ENCODE measurements at regions not wholly inside any gene's neighbourhood (a gene's known extent, or its start where the extent isn't known, plus 50 kb on each side); places are given as distances from the start of the nearest gene placed in this dataset.

DNA sequence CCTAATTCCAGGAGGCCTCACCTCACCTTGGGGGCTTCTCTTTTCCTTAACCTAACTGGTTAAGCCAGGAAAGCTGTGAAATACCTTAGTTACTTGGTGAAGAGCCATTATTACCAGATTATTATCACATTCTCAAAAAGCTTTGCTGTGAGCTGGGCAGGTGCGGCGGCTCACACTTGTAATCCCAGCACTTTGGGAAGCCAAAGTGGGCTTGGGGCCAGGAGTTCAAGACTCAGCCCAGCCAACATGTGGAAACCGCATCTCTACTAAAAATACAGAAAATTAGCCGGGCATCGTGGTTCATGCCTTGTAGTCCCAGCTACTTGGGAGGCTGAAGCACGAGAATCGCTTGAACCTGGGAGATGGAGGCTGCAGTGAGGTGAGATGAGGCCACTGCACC, 102.4 kb upstream of the KLF6 start:
- BruUV-seq (replicated peaks) = TSS peak; percentile 85
- no peak for TF ChIP-seq CTCF (IDR thresholded peaks at IDR 0.05; ENCODE audit: unreplicated experiment)
- Mint-ChIP-seq H3K4me3 (ENCODE audit: low read depth, unreplicated experiment) (peak overlapping the region; percentile 69), H3K27me3 (ENCODE audit: unreplicated experiment) (no peaks in the 10 kb centered on the region), H3K4me1 (ENCODE audit: low read depth, unreplicated experiment) (peaks cover 72% of the 10 kb centered on the region), H3K9me3 (ENCODE audit: low read depth, unreplicated experiment) (no peaks in the 10 kb centered on the region), H3K36me3 (ENCODE audit: insufficient read depth, unreplicated experiment) (peaks cover 32% of the 10 kb centered on the region), H3K27ac (ENCODE audit: unreplicated experiment) (peak overlapping the region; percentile 100)
- DNase-seq = no peak
- intact Hi-C loops (cut with micrococcal nuclease; ENCODE audit: unreplicated experiment) = loop anchor here (1.0 to 10.0 kb wide), 4 partner anchors 35 to 777 kb away; no protein-coding TSS in a partner anchor
- CTCF ChIA-PET = interaction anchor here (1.2 to 2.0 kb wide), 3 partner anchors 10 to 35 kb away, joined by 6 to 8 read pairs (median 7); no protein-coding TSS in a partner anchor

DNA sequence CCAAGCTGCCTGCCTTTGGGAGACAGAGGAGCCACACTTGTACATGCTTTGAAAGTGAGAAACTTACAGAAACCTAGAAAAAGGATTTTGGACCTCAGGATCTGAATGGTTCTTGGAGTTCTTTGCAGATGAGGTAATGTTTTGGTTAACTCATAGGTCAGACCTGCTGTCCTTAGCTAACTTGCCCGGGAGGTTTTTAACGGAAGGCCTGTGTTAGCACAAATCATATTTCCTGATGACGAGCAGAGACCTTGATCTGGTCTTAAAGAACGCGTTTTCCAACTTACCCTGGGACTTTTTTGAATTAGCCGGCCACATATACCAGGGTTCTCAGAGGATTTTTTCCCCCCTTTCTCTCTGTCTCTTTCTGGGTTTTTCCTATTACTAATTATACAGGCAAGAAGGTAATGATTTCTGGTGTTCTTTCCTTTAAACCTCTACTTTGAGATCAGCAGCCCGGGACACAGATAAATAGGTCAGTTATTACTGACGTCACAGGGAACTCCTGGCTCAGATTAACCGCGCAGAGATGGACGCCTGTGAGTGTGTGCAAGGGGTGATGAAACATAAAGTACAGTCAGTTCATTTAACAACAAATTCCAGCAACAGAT, 101.7 kb upstream of the KLF6 start:
- CTCF ChIA-PET = interaction anchor here (0.6 to 2.0 kb wide), 4 partner anchors 26 to 177 kb away, joined by 3 to 7 read pairs (median 6); no protein-coding TSS in a partner anchor
- no TSS peak for BruUV-seq (replicated peaks)
- peaks cover 32% of the 10 kb centered on the region for H3K36me3 Mint-ChIP-seq (ENCODE audit: insufficient read depth, unreplicated experiment)
- H3K27me3 Mint-ChIP-seq (ENCODE audit: unreplicated experiment) = no peaks in the 10 kb centered on the region
- DNase-seq = peak; percentile 63
- H3K4me1 Mint-ChIP-seq (ENCODE audit: low read depth, unreplicated experiment) = peaks cover 71% of the 10 kb centered on the region
- no peaks in the 10 kb centered on the region for H3K9me3 Mint-ChIP-seq (ENCODE audit: low read depth, unreplicated experiment)
- H3K27ac Mint-ChIP-seq (ENCODE audit: unreplicated experiment) = peak overlapping the region; percentile 100
- intact Hi-C loops (cut with micrococcal nuclease; ENCODE audit: unreplicated experiment) = loop anchor here (1.0 to 10.0 kb wide), 4 partner anchors 34 to 778 kb away; no protein-coding TSS in a partner anchor
- TF ChIP-seq CTCF (IDR thresholded peaks at IDR 0.05; ENCODE audit: unreplicated experiment) = no peak
- peak overlapping the region; percentile 69 for H3K4me3 Mint-ChIP-seq (ENCODE audit: low read depth, unreplicated experiment)

- CTCF ChIA-PET = interaction anchor here (0.6 to 2.0 kb wide), 4 partner anchors 25 to 177 kb away, joined by 3 to 7 read pairs (median 6); no protein-coding TSS in a partner anchor
- Mint-ChIP-seq H3K27me3 (ENCODE audit: unreplicated experiment) (no peaks in the 10 kb centered on the region), H3K9me3 (ENCODE audit: low read depth, unreplicated experiment) (no peaks in the 10 kb centered on the region), H3K4me3 (ENCODE audit: low read depth, unreplicated experiment) (peak overlapping the region; percentile 69), H3K27ac (ENCODE audit: unreplicated experiment) (peak overlapping the region; percentile 100), H3K36me3 (ENCODE audit: insufficient read depth, unreplicated experiment) (peaks cover 32% of the 10 kb centered on the region), H3K4me1 (ENCODE audit: low read depth, unreplicated experiment) (peaks cover 71% of the 10 kb centered on the region)
- DNase-seq = peak; percentile 54
- BruUV-seq (replicated peaks) = no TSS peak
- intact Hi-C loops (cut with micrococcal nuclease; ENCODE audit: unreplicated experiment) = loop anchor here (5.0 to 10.0 kb wide), 2 partner anchors 104 to 779 kb away; no protein-coding TSS in a partner anchor
- no peak for TF ChIP-seq CTCF (IDR thresholded peaks at IDR 0.05; ENCODE audit: unreplicated experiment)
Measured at GRCh38 chr10:3886191-3886590, 101.2 kb upstream of the KLF6 start.

- TF ChIP-seq CTCF (IDR thresholded peaks at IDR 0.05; ENCODE audit: unreplicated experiment) = no peak
- no TSS peak for BruUV-seq (replicated peaks)
- DNase-seq = no peak
- no peaks in the 10 kb centered on the region for H3K27me3 Mint-ChIP-seq (ENCODE audit: unreplicated experiment)
- H3K36me3 Mint-ChIP-seq (ENCODE audit: insufficient read depth, unreplicated experiment) = peaks cover 11% of the 10 kb centered on the region
- CTCF ChIA-PET = no interaction called here
- intact Hi-C loops (cut with micrococcal nuclease; ENCODE audit: unreplicated experiment) = loop anchor here (10.0 kb wide), 1 partner anchor 782 kb away; no protein-coding TSS in a partner anchor
- H3K9me3 Mint-ChIP-seq (ENCODE audit: low read depth, unreplicated experiment) = no peaks in the 10 kb centered on the region
- H3K4me3 Mint-ChIP-seq (ENCODE audit: low read depth, unreplicated experiment) = no peak overlapping the region
- no peak overlapping the region for H3K27ac Mint-ChIP-seq (ENCODE audit: unreplicated experiment)
- peaks cover 61% of the 10 kb centered on the region for H3K4me1 Mint-ChIP-seq (ENCODE audit: low read depth, unreplicated experiment)
Measured at GRCh38 chr10:3882855-3883254, 97.8 kb upstream of the KLF6 start.

Measured in Calu3 (cell line).